ENCODE measurements at regions not wholly inside any gene's neighbourhood (a gene's known extent, or its start where the extent isn't known, plus 50 kb on each side); places are given as distances from the start of the nearest gene placed in this dataset.

DNA sequence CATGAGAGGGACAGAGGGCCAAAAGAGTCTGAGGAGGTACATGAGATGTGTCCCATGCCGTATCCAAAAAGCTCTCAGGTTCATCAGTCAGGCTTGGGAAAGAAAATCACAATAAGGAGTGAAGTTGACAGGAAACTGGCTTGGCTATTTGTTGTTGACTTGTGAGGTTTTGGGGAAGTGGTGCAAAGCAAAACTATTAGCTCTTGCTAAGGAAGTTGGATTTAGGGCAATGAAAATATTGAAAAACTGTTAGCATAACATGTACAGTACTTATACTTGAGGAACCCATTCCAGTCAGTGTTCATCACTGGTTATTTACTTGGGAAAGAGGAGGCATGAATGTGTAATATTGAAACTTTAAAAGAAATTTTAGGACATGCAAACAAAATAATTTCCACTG is 145.9 kb downstream of the DUSP6 start:
- TF ChIP-seq, protein P1, sequence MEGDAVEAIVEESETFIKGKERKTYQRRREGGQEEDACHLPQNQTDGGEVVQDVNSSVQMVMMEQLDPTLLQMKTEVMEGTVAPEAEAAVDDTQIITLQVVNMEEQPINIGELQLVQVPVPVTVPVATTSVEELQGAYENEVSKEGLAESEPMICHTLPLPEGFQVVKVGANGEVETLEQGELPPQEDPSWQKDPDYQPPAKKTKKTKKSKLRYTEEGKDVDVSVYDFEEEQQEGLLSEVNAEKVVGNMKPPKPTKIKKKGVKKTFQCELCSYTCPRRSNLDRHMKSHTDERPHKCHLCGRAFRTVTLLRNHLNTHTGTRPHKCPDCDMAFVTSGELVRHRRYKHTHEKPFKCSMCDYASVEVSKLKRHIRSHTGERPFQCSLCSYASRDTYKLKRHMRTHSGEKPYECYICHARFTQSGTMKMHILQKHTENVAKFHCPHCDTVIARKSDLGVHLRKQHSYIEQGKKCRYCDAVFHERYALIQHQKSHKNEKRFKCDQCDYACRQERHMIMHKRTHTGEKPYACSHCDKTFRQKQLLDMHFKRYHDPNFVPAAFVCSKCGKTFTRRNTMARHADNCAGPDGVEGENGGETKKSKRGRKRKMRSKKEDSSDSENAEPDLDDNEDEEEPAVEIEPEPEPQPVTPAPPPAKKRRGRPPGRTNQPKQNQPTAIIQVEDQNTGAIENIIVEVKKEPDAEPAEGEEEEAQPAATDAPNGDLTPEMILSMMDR (IDR thresholded peaks at IDR 0.05) = no peak
- TF ChIP-seq POLR2AphosphoS5 (IDR thresholded peaks at IDR 0.05) (no peak), POLR2A (IDR thresholded peaks at IDR 0.05) (no peak)

All from gastroesophageal sphincter (tissue), 3 donors.